CD4-positive, alpha-beta T cell treated with Interleukin-2 at 100 ng/mL for 4 hours (primary cell): ENCODE measurements at regions not wholly inside any gene's neighbourhood (a gene's known extent, or its start where the extent isn't known, plus 50 kb on each side); places are given as distances from the start of the nearest gene placed in this dataset.
"Not testable (repeated sequence)": the region's sequence is repeated elsewhere in the genome, so short reads cannot be mapped to it uniquely, and the experiment has no call there.

Experiments
- DNase-seq: peaks from one replicate; pipeline ENCODE4 v3.0.0-alpha.2; 2020; ENCODE audit warnings: low spot score

DNA sequence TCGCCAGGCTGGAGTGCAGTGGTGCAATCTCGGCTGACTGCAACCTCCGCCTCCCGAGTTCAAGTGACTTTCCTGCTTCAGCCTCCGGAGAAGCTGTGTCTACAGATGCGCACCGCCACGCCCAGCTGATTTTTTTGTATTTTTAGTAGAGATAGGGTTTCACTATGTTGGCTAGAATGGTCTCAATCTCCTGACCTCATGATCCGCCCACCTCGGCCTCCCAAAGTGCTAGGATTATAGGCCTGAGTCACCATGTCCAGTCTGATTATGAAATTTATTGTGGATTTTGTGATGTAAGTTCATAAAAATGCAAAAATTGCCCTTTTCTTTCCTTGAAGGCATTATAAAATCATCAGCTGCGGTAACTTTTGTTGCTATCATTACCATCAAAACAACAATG is 1688.3 kb upstream of the ADGRL3 start:
- DNase-seq: not testable (repeated sequence)

DNA sequence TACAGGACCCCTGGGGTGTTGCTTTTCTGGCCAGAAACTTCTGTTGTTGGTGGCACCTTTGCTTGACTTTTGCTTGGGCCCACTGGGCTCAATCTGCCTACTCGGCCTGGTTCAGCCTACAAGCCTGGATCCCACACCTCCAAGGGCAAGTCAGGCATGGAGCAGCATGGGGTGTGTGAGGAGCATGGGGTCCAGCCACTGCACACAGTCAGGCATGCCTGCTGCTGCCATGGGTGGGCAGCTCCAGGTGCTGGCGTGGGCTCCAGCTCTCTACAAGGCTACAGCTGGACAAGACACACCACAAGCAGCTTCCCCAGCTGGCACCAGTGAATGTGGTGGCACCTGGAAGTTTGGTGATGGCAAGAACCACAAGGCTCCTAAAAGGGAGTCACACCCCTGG is 1683.1 kb upstream of the ADGRL3 start:
- DNase-seq: no peak

DNA sequence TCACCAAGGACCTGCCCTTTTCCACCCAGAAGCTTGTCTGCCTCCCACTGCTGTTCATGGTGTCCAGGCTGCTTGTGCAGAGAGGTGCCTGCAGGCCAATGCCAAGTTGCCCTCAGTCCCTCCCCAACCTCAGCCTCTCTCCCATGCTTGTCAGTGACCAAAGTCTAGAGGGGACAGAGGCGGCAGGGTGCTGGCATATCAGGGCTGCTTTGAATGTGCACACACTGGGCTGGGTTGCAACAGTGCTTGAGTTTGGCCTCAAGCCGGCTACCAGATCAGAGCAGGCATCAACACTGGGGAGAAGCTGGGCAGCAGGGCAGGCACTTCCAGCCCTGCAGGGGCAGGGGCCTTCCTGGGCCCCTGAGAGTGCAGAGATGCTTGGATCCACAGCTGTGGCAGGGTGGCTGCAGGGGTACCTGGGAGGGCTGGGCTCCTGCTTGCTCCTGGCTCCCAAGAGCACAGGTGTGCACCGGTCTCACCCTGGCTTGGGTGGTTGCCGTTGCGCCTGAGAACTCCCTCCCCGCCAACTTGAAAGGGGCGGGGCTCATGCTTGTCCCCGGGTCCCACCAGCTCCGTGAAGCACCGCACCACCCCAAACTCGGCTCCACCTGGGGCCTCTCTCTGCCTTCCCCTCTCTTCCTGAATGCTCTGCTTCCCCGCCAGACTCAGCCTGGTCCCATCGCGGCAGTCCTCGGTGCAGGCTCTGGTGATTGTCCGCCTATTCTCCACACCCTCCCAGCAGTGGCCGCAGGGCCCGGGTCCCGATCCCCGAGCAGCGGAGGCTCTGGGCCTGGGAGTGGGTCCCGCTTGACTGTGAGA is 1681.9 kb upstream of the ADGRL3 start:
- no peak for DNase-seq

DNA sequence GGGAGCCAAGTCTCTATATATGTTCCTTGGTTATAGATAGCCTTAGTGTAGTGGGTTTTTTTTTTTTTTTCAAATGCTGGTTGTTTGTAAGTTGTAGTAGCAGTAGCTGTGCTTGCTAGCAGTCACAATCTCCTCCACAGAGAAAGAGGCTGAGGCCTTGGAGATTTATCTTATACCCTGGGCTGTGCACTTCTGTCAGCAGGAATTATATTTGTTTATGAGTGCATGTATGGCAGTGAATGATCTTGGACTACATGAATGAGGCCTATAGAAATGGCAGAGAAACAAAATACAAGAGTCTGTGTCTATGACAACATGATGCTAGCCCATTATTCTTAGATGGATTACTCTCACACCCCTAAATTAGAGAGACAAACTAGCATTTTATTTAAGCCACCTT is 1674.2 kb upstream of the ADGRL3 start:
- DNase-seq: no peak

DNA sequence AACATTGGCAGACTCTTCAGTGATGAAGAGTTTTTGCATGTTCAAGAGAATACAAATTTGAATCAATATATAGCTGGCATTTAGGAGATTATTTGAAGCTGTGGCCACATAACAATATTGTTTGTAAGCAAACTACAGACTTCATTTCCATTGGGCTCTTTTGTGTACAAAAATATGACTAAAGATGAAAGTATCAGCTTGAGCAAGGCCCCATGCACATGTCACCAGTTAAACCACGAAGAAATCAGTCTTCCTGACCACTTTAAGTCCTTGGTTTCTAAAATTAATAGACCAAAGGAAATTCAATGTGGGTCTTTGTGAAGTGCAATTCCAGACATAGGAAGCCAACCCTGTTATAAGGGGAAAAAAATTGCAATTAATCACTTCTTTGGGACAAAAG is 1664.6 kb upstream of the ADGRL3 start:
- DNase-seq: no peak

DNA sequence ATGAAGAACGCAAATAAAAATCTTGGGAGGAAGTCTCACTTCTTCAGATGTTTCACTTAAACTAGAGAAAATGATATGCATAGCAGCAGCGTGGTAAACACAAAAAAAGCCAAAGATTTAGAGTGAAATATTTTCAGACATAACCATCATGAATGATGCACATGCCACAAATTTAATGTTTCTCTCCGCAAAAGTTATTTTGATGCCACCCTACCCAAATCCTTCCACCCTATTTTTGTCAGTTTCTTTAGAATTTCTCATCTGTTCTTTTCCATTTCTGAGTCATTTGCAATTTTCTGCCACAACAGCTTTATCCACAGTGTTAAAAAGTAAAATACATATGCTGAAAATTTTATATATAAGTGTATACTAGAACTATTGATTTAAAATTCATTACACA is 1663.7 kb upstream of the ADGRL3 start:
- no peak for DNase-seq

DNA sequence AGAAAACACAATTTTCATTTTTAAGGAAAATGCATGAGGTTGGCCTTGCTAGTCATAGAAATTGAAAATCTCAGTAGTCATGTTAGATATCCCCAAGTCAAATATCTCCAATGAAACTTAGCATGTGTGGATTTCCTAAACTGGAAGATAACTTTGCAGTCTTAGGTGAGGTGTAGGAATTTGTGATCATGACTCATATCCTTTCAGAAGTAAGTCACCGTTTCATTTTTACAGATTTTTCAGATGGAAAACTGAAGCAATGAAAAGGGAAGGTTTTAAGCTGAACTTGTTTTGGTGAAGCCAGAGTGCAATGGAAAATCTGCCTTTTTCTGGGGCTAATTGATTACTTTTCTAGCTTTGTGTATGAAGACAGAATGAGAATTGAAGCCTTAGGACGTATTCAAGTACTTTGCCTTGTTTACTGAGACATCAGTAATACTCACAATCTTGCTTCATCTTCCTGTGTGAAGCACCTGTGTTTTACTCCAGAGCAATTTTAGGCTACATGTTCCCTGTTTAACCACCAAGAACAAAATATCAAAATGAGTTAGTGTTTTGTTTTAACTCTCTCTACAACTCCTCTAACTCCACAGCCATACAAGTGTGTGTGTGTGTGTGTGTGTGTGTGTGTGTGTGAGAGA is 1662.8 kb upstream of the ADGRL3 start:
- DNase-seq: no peak

DNA sequence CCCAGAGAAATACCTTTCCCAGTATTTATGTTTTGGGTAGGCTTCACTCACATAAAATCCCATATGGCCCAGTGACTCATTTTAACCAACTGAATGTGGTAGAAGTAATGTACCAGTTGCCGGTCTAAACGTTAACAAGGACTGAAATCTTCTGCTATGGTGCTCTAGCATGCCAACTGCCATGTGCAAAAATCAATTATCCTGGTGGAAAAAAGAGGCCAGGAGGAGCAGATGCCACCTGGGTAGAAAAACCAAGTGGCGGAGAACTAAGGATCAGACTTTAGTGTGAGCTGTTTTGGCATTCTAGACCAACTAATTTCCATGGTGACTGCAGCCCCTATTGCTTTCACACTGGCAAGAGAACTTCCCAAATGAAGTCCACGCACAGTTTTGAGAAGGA is 1660.7 kb upstream of the ADGRL3 start:
- DNase-seq: no peak

DNA sequence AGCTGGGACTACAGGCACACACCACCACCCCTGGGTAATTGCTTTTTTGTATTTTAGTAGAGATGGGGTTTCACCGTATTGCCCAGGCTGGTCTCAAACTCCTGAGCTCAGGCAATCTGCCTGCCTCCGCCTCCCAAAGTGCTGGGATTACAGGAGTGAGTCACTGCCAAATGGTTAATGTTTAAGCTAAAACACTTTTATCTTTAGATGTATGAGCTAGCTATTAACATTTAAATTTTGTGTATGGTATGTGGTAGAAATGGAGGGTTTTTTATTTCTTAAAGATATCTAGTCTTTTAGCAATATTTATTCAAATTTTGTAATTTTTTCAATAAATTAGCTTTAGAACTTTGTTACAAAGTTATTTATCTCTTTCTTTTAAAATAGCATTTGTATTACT is 1659.8 kb upstream of the ADGRL3 start:
- no peak for DNase-seq

DNA sequence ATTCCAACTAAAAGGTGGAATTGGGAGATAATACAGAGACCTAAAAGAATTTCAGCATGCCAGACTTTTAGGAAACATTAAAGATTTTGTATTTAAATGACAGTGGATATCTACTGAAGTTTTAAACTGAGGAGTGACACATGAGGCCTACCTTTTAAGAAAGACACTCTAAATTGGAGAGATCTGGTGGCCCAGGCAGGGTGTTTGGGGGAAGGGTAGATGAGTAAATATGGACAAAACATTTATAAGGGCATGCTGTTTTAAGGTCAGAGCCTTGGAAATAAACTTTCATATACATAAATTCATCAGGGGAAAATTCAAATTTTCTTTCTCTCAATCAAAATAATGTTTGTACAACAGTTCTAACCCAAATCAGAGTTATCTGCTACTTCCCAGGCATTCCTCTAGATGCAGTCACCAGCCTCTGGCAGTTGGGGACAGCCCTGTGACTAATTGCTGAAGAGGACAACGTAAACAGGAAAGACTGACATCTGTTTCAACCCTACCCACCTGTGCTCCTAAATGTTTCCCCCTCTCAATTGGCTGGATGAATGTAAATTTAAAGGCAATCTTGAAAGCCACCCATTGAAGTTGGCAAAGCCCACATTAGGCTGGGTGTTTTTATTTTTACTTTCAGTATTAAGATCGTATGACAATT is 1646.9 kb upstream of the ADGRL3 start:
- DNase-seq: no peak

DNA sequence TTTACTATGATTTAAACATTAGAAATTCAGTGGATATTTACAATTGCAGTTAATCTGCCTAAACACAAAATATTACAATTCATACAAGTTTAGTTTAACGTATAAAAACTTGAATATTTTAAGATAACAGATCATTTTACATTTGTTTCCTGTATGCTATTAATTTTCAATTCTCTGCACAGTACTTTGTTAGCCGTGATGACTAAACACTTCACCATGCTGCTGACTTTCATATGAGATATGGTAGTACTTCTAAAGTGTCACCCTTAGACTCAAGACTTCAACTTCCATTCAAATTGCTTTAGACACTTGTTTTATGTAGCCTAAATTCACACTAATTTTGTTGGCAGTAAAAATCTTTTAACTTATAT is 1646.4 kb upstream of the ADGRL3 start:
- no peak for DNase-seq

DNA sequence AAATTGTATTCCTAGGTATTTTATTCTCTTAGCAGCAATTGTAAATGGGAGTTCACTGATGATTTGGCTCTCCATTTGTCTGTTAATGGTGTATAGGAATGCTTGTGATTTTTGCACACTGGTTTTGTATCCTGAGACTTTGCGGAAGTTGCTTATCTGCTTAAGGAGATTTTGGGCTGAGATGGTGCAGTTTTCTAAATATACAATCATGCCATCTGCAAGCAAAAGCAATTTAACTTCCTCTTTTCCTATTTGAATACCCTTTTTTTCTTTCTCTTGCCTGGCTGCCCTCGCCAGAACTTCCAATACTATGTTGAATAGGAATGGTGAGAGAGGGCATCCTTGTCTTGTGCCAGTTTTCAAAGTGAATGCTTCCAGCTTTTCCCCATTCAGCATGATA is 1643.9 kb upstream of the ADGRL3 start:
- DNase-seq: not testable (repeated sequence)

DNA sequence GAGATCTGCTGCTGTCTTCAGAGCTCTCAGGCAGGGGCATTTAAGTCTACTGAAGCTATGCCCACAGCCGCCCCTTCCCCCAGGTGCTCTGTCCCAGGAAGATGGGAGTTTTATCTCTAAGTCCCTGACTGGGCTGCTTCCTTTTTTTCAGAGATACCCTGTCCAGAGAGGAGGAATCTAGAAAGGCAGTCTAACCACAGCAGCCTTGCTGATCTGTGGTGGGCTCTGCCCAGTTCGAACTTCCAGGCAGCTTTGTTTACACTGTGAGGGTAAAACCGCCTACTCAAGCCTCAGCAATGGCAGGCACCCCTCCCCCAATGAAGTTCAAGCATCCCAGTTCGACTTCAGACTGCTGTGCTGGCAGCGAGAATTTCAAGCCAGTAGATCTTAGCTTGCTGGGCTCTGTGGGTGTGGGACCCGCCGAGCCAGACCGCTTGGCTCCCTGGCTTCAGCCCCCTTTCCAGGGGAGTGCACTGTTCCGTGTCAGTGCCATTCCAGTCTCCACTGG is 1639.9 kb upstream of the ADGRL3 start:
- not testable (repeated sequence) for DNase-seq

DNA sequence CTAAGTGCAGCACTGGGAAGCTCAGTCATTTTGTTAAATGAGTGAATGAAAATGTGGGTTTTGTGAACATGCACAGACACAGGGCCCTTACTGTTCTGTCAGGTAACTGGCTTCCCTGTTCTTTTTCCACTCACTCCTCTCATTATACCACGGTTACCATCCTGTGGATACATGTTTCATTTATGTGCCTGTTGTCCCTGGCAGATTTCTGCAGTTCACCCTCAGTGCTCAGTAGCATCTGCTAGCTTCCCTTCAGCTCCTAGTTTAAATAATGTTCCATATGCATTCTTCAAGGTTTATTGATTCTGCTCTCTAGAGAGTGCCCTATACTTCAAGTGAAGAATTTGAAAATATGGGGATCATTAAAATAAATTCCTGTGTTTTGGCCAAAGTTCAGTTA is 1634.3 kb upstream of the ADGRL3 start:
- DNase-seq: no peak

DNA sequence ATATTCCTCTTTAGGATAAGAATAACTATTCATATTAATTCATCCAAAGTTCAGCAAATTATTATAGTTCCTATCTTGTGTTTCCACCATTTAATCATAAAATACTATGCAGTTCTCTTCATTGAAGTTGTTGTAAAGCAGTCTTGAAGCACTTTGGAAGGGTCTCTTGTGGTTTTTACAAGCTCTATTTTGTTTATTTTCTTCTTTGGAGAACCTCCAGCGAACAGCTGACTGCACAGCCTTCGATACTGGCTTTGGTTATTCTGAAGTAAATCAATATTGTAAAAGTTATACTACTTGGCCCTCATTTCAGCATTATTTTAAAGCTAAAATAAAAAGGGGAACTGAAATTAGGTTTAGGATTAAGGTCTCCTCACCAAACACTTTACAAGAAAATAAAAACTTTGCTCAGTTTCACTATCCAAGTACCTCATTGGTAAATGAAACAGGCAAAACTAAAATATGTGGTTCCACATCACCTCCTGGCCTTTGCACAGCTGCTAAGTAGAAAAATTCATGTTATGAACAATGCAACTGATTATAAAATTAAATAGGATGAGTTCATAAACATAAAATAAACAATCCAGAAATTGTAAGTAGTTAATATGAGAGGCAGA is 1629.2 kb upstream of the ADGRL3 start:
- DNase-seq: no peak

DNA sequence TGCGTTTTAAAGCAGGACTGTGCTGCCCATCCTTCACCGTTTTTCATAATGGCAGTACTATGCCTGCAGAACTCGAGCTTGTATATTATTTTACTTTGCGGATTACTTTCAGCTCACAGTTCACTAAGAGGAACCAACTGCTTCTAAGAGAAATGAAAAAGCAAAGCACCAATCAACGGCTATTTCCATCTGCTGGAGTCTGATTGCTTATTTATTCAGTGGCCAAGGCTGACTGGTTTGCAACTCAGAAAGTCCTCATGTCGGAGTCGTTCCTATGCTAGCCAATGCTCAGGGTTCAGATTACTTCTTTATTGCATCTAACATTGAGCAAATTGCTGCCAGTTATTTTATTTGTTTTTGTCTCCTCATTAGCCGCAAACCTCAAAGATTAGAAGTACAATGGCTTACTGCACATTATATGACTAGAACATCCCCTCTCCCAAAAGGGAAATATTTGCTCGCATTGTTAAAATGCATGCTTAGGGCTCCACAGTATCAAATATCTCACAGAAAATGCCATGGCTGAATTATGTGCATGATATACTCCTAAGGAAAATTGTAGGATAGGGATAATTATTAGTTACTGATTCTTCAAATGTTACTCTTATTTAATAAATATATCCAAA is 1628.2 kb upstream of the ADGRL3 start:
- DNase-seq: no peak

DNA sequence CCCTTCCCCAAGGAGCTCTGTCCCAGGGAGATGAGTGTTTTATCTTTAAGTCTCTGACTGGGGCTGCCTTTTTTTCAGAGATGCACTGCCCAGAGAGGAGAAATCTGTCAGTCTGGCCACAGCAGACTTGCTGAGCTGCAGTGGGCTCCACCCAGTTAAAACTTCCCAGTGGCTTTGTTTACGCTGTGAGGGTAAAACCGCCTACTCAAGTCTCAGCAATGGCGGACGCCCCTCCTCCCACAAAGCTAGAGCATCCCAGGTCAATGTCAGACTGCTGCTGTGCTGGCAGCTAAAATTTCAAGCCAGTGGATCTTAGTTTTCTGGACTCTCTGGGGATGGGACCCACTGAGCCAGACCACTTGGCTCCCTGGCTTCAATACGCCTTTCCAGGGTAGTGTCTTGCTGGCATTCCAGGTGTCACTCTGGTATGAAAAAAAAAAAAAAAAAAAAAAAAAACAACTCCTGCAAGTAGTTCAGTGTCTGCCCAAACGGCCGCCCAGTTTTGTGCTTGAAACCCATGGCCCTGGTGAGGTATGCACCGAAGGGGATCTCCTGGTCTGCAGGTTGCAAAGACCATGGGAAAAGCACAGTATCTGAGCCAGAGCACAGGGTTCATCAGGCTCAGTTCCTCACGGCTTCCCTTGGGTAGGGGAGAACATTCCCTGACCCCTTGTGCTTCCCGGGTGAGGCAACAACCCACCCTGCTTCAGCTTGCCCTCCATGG is 1616.1 kb upstream of the ADGRL3 start:
- DNase-seq: no peak

DNA sequence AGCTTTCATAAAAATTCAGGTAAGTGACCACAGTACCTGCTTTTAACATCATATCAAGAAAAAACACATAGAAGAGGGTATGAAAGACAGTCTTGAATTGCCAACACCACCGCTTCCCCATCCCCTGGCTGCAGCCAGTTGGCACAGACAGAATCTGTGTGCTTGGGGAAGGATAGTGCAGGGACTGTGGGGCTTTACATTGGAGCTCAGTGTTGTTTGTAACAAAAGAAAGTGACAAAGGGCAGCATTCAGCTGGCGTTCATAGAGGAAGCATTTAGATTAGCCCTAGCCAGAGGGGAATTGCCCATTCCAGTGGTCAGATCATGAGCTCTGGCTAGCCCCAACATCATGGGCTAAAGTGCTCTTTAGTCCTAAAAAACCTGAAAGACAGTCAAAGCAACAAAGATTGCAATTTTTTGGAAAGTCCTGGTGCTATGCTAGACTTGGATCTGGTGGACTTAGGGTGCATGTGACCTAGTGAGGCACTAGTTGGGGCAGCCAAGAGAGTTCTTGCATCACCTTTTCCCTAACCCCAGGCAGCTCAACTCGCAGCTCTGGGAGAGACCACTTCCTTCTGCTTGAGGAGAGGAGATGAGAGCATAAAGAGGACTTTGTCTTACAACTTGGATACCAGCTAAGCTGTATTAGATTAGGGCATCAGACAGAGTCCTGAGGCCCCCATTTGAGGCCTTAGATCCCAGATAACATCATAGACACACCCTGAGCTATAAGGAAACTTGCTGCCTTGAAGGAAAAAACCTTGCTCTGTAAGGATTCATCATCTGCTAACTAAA is 1602.4 kb upstream of the ADGRL3 start:
- no peak for DNase-seq

DNA sequence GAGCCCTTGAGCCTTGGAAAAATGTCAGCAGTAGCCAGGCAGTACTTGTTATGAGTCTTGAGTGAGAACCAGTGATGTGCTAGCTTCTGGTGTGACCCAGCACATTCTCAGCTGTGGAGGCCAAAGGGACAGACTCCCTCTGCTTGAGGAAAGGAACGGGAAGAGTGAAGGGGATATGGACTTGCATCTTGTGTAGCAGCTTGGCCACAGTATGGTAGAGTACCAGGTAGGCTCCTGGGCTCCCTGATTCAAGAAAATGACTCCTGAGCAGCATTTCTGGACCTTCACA is 1601.9 kb upstream of the ADGRL3 start:
- DNase-seq: no peak

DNA sequence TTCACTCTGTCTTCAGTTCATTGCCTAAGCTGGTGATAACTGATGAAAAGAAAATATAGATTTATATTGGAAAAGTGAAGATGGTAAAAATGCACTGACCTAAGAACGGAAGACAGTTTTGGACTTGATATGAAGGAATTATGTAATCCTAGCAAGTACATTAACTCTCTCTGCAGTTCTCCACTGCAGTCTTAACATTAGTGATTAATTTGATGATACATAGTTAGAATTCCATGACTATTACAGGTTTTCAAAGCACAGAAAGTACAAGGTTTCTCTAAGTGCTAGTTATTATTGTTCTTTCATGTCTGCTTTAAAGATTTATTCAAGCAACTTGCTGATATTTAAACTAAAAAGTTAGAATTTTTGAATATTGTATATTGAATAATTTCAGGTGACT is 1591.7 kb upstream of the ADGRL3 start:
- no peak for DNase-seq

DNA sequence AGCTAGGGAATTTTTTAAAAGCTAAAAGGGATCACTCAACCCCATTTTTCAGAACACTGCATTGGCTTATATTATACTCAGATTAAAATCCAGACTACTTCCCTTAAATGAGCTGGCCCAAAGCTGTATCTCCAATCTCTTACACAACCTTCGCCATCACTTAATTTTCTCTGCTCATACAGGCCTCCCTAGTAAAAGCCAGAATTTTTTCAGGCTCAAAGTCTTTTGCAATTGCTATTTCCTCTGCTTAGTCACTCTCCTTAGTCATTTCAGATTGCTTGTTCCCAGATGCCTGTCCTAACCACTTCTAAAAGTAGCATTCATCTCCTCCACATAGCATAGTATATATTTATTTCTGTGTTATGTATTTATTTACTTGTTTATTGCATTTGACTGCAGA is 1587.9 kb upstream of the ADGRL3 start:
- no peak for DNase-seq
